Uterus (tissue), 2 donors: ENCODE measurements at regions not wholly inside any gene's neighbourhood (a gene's known extent, or its start where the extent isn't known, plus 50 kb on each side); places are given as distances from the start of the nearest gene placed in this dataset.

Experiments used
- POLR2A ChIP-seq, 2 donors: fragments of 450-650 bp; IDR thresholded peaks; one replicate each; pipeline ENCODE4 v1.6.1; 2016; ENCODE audit warnings: antibody characterized with exemption in 2 of 2, mild to moderate bottlenecking in 1 of 2, moderate library complexity in 1 of 2
- TF ChIP-seq, protein P1 (sequence below), 4 experiments: fragments of 200-600 bp in 2 of 4; fragments of 450-650 bp in 2 of 4; sonication (generic) in 2 of 4; IDR thresholded peaks; one replicate each; pipeline ENCODE4 v1.5.1; 2016 to 2019; ENCODE audit warnings: antibody characterized with exemption in 4 of 4, mild to moderate bottlenecking in 2 of 4, moderate library complexity in 1 of 4

DNA sequence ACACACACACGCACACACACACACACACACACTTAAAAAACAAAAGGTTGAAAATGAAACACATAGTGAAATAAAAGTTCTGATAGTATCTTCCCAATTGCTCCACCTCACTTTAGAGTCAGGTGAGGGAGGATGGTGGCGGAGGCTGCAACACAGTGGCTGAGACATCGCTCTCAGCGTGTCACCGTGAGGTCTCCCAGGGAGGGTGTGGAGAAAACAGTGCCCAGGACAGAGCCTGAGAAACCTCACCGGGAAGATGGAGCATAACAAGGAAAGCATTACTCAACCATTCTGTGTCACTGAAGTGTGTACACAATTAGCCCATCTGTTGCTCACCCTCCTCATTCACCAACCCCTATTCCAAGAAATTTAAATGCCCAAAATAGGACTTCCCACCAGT is 111.4 kb upstream of the USP29 start:
- TF ChIP-seq, protein P1, sequence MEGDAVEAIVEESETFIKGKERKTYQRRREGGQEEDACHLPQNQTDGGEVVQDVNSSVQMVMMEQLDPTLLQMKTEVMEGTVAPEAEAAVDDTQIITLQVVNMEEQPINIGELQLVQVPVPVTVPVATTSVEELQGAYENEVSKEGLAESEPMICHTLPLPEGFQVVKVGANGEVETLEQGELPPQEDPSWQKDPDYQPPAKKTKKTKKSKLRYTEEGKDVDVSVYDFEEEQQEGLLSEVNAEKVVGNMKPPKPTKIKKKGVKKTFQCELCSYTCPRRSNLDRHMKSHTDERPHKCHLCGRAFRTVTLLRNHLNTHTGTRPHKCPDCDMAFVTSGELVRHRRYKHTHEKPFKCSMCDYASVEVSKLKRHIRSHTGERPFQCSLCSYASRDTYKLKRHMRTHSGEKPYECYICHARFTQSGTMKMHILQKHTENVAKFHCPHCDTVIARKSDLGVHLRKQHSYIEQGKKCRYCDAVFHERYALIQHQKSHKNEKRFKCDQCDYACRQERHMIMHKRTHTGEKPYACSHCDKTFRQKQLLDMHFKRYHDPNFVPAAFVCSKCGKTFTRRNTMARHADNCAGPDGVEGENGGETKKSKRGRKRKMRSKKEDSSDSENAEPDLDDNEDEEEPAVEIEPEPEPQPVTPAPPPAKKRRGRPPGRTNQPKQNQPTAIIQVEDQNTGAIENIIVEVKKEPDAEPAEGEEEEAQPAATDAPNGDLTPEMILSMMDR (IDR thresholded peaks at IDR 0.05): no peak
- TF ChIP-seq POLR2A (IDR thresholded peaks at IDR 0.05): no peak
